ENCODE measurements at regions not wholly inside any gene's neighbourhood (a gene's known extent, or its start where the extent isn't known, plus 50 kb on each side); places are given as distances from the start of the nearest gene placed in this dataset.

GRCh38 chr5:5588386-5588785 lies 165.9 kb downstream of the ICE1 start:
- no peak overlapping the region for H3K9ac ChIP-seq (replicated peaks in 1 of 4; ENCODE audit: extremely low read depth in 1 of 4, low read depth in 3 of 4, low read length in 3 of 4)
- POLR2A ChIA-PET (ENCODE audit: partially characterized antibody): no interaction called here
- H3K9me3 ChIP-seq (ENCODE audit: insufficient read depth in 2 of 2, low read depth in 1 of 2, low read length in 1 of 2): peaks cover 10 to 11% of the 10 kb centered on the region in 2 experiments; a peak in 2 of 4 replicates
- H4K5ac ChIP-seq (ENCODE audit: insufficient read length, low read depth, low read length): no peak overlapping the region
- H2BK5ac ChIP-seq (ENCODE audit: low read depth, low read length): no peak overlapping the region
- CTCF ChIA-PET (ENCODE audit: partially characterized antibody): no interaction called here
- H2AFZ ChIP-seq (ENCODE audit: low read length): no peak overlapping the region
- no peak overlapping the region for H2BK20ac ChIP-seq (ENCODE audit: low read length)
- no peak overlapping the region for H3K18ac ChIP-seq (ENCODE audit: extremely low read depth, low read length)
- H2BK120ac ChIP-seq (replicated peaks; ENCODE audit: low read depth, low read length): no peak overlapping the region
- no peak overlapping the region for H2BK15ac ChIP-seq (ENCODE audit: low read length)
- no peak overlapping the region for H3K4ac ChIP-seq (replicated peaks; ENCODE audit: insufficient read length, low read depth, low read length)
- no peak overlapping the region for H2BK12ac ChIP-seq (ENCODE audit: low read depth, low read length)
- no peaks in the 10 kb centered on the region for H4K20me1 ChIP-seq (replicated peaks in 1 of 2; ENCODE audit: control insufficient read depth in 1 of 2, insufficient read depth in 2 of 2, low read length in 2 of 2)
- no peaks in the 10 kb centered on the region for H3K4me1 ChIP-seq (replicated peaks in 1 of 4; ENCODE audit: control insufficient read depth in 3 of 4, insufficient read depth in 4 of 4, low read length in 3 of 4)
- H4K91ac ChIP-seq (replicated peaks; ENCODE audit: insufficient read length, low read length): no peak overlapping the region
- no peak overlapping the region for H3K23ac ChIP-seq (ENCODE audit: insufficient read length)
- H3K14ac ChIP-seq (ENCODE audit: insufficient read length): no peak overlapping the region
- no peaks in the 10 kb centered on the region for H3K79me2 ChIP-seq (ENCODE audit: control insufficient read depth in 1 of 2, insufficient read depth in 2 of 2, low read length in 2 of 2)
- FAIRE-seq: no peak
- H3K56ac ChIP-seq (replicated peaks; ENCODE audit: insufficient read length, low read depth, low read length): no peak overlapping the region
- H3K79me1 ChIP-seq (ENCODE audit: low read depth, low read length): no peaks in the 10 kb centered on the region
- H3K4me3 ChIP-seq (ENCODE audit: extremely low read depth in 1 of 4, insufficient read depth in 2 of 4, low read depth in 3 of 4, low read length in 4 of 4): no peak overlapping the region
- H3K27me3 ChIP-seq (replicated peaks in 1 of 4; ENCODE audit: control insufficient read depth in 3 of 4, extremely low read depth in 1 of 4, insufficient read depth in 3 of 4, low read length in 3 of 4): no peaks in the 10 kb centered on the region
- H4K8ac ChIP-seq (ENCODE audit: extremely low read depth, insufficient read depth, low read length): no peak overlapping the region
- no peak overlapping the region for H2AK5ac ChIP-seq (ENCODE audit: low read depth, low read length)
- WGBS, 2 experiments (ENCODE audit: extremely low coverage in 1 of 2, insufficient coverage in 1 of 2, insufficient read length in 1 of 2, insufficient replicate concordance in 2 of 2, low coverage in 1 of 2, low lambda C conversion rate in 2 of 2, missing lambda C conversion rate in 1 of 2): 93% methylated on average over 4 of the region's 4 CpGs; no CpG with 5 or more reads in 1 of the 2 experiments
- H3K23me2 ChIP-seq (ENCODE audit: low read depth, low read length): no peaks in the 10 kb centered on the region
- DNase-seq (ENCODE audit: low read depth in 1 of 2, low spot score in 2 of 2): no peak
- no peak overlapping the region for H3K27ac ChIP-seq (ENCODE audit: low read depth, low read length)
- no peak overlapping the region for H3K4me2 ChIP-seq (ENCODE audit: insufficient read depth in 1 of 2, low read depth in 2 of 2, low read length in 2 of 2)
- no peaks in the 10 kb centered on the region for H3K36me3 ChIP-seq (ENCODE audit: control insufficient read depth in 2 of 4, insufficient read depth in 4 of 4, low read length in 3 of 4)
- no peak for TF ChIP-seq SP4 (IDR thresholded peaks at IDR 0.05; ENCODE audit: low read length)
- TF ChIP-seq, protein P1, sequence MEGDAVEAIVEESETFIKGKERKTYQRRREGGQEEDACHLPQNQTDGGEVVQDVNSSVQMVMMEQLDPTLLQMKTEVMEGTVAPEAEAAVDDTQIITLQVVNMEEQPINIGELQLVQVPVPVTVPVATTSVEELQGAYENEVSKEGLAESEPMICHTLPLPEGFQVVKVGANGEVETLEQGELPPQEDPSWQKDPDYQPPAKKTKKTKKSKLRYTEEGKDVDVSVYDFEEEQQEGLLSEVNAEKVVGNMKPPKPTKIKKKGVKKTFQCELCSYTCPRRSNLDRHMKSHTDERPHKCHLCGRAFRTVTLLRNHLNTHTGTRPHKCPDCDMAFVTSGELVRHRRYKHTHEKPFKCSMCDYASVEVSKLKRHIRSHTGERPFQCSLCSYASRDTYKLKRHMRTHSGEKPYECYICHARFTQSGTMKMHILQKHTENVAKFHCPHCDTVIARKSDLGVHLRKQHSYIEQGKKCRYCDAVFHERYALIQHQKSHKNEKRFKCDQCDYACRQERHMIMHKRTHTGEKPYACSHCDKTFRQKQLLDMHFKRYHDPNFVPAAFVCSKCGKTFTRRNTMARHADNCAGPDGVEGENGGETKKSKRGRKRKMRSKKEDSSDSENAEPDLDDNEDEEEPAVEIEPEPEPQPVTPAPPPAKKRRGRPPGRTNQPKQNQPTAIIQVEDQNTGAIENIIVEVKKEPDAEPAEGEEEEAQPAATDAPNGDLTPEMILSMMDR (IDR thresholded peaks at IDR 0.05; ENCODE audit: control extremely low read depth in 1 of 3, insufficient read depth in 1 of 3, low read depth in 1 of 3, low read length in 3 of 3): no peak
- TF ChIP-seq SP2 (IDR thresholded peaks at IDR 0.05; ENCODE audit: low read length): no peak
- no peak for TF ChIP-seq FOSL1 (IDR thresholded peaks at IDR 0.05; ENCODE audit: insufficient read depth, low read depth, low read length)

Data from H1 (cell line).